Gastroesophageal sphincter (tissue), 4 donors: ENCODE measurements at regions not wholly inside any gene's neighbourhood (a gene's known extent, or its start where the extent isn't known, plus 50 kb on each side); places are given as distances from the start of the nearest gene placed in this dataset.

Experiments used
- ATAC-seq: fragments of 150-250 bp; one replicate; pipeline ENCODE4 v1.9.1; 2016; ENCODE audit warnings: mild to moderate bottlenecking, moderate library complexity
- H3K27ac ChIP-seq, 4 donors: fragments of 200-600 bp; sonication (generic) in 3 of 4; 1 replicate in 3 of 4; 2 replicates in 1 of 4; pipeline ENCODE4 v1.5.1; 2016 to 2019
- H3K27me3 ChIP-seq: fragments of 200-600 bp; sonication (generic); one replicate; pipeline ENCODE4 v1.5.1; 2019
- H3K36me3 ChIP-seq, 2 donors: fragments of 200-600 bp; sonication (generic); one replicate each; pipeline ENCODE4 v1.5.1; 2019; ENCODE audit warnings: control low read depth in 1 of 2
- H3K4me1 ChIP-seq, 3 donors: fragments of 200-600 bp; sonication (generic); 1 replicate in 2 of 3; 2 replicates in 1 of 3; pipeline ENCODE4 v1.5.1; 2016 to 2019; ENCODE audit warnings: control low read depth in 2 of 3
- H3K4me3 ChIP-seq, 2 donors: fragments of 200-600 bp; sonication (generic); one replicate each; pipeline ENCODE4 v1.5.1; 2019; ENCODE audit warnings: mild to moderate bottlenecking in 1 of 2, moderate library complexity in 1 of 2
- H3K9me3 ChIP-seq, 3 donors: fragments of 200-600 bp; sonication (generic); one replicate each; pipeline ENCODE4 v1.5.1; 2017 to 2019; ENCODE audit warnings: control low read depth in 2 of 3
- CTCF ChIP-seq, 4 experiments: fragments of 200-600 bp in 2 of 4; fragments of 450-650 bp in 2 of 4; sonication (generic) in 1 of 4; IDR thresholded peaks; one replicate each; pipeline ENCODE4 v1.5.1; 2017 to 2019; ENCODE audit warnings: antibody characterized with exemption in 4 of 4, mild to moderate bottlenecking in 2 of 4, moderate library complexity in 2 of 4
- EP300 ChIP-seq: sonication (generic); formaldehyde crosslinking; IDR thresholded peaks from one replicate; pipeline ENCODE4 v1.6.1; 2017; ENCODE audit warnings: antibody characterized with exemption, mild to moderate bottlenecking
- POLR2A ChIP-seq, 2 donors: fragments of 450-650 bp; IDR thresholded peaks; one replicate each; pipeline ENCODE4 v1.6.1; 2017; ENCODE audit warnings: antibody characterized with exemption in 2 of 2, mild to moderate bottlenecking in 2 of 2, moderate library complexity in 1 of 2
- POLR2AphosphoS5 ChIP-seq: sonication (generic); formaldehyde crosslinking; IDR thresholded peaks from one replicate; pipeline ENCODE4 v1.6.1; 2017; ENCODE audit warnings: antibody characterized with exemption
- WGBS, 2 donors: methylation state at CpG; one replicate each; pipeline ENCODE4 v1.1.5; 2018; ENCODE audit warnings: low coverage in 1 of 2; 5-methylcytosine and 5-hydroxymethylcytosine counted together

- H3K4me3 ChIP-seq = no peak overlapping the region
- H3K27me3 ChIP-seq = no peaks in the 10 kb centered on the region
- H3K36me3 ChIP-seq = no peaks in the 10 kb centered on the region
- 36 to 67% methylated on average over 1 of the region's 1 CpG for WGBS, 2 donors
- H3K4me1 ChIP-seq = no peaks in the 10 kb centered on the region
- TF ChIP-seq POLR2AphosphoS5 (no peak), EP300 (no peak), CTCF (IDR thresholded peaks at IDR 0.05) (no peak), POLR2A (IDR thresholded peaks at IDR 0.05) (no peak)
- no peak for ATAC-seq
- no peak overlapping the region for H3K27ac ChIP-seq
- H3K9me3 ChIP-seq = no peaks in the 10 kb centered on the region
These were observed 456.6 kb upstream of the RBMS3 start for GRCh38 chr3:28824316-28824715.

- Histone ChIP-seq H3K4me1 (no peaks in the 10 kb centered on the region), H3K27ac (no peak overlapping the region), H3K9me3 (peaks cover 0 to 9% (median 0%) of the 10 kb centered on the region in 3 donors), H3K27me3 (no peaks in the 10 kb centered on the region), H3K36me3 (no peaks in the 10 kb centered on the region), H3K4me3 (no peak overlapping the region)
- no peak for TF ChIP-seq POLR2A (IDR thresholded peaks at IDR 0.05)
- TF ChIP-seq POLR2AphosphoS5 = no peak
- TF ChIP-seq CTCF (IDR thresholded peaks at IDR 0.05) = no peak
- TF ChIP-seq EP300 = no peak
- ATAC-seq = no peak
These were observed 454.0 kb upstream of the RBMS3 start for GRCh38 chr3:28826840-28827239.

DNA sequence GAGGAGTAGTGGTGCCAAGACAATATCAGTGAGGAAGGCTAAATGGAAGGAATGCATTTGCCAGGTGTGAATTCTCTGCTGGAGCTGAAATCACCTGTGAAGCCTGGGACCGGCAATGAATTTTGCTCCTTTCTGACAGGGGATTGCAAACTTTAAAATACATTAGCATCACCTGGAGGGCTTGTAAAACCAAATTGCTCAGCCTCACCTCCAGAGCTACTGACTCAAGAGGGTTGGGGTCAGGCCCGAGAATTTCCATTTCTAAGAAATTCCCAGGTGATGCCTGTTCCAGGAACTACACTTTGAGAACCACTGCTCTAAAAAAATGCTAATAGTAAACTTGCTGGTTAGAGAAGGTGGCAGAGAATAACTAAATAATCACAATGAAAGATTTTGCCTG lies 445.6 kb upstream of the RBMS3 start:
- Histone ChIP-seq H3K36me3 (no peaks in the 10 kb centered on the region), H3K27me3 (peaks cover 6% of the 10 kb centered on the region), H3K27ac (no peak overlapping the region), H3K4me1 (no peaks in the 10 kb centered on the region), H3K4me3 (no peak overlapping the region), H3K9me3 (peaks cover 0 to 16% (median 0%) of the 10 kb centered on the region in 3 donors)
- WGBS, 2 donors = 33 to 69% methylated on average over 2 of the region's 2 CpGs
- ATAC-seq = no peak
- TF ChIP-seq EP300 = no peak
- no peak for TF ChIP-seq POLR2A (IDR thresholded peaks at IDR 0.05)
- no peak for TF ChIP-seq CTCF (IDR thresholded peaks at IDR 0.05)
- TF ChIP-seq POLR2AphosphoS5 = no peak

DNA sequence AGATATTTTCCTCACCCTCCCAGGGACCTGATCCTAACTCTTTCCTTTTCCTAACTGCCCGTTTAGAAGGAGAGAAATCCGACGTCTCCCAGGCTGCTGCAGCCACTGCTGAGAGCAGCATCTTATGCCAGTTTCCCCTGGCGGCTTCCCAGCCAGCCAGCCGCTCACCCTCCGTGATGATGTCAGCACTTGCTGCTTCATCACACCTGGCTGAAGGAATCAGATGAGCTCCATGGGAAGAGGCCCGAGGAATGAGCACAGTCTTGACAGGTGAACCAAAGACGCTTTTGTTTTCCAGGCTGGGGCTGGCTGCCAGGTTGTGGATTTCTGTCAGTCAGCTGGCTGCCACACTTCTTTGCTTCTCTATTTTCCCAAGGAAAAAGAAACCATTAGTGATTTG lies 445.1 kb upstream of the RBMS3 start:
- H3K27ac ChIP-seq = no peak overlapping the region
- TF ChIP-seq CTCF (IDR thresholded peaks at IDR 0.05) = no peak
- no peak for TF ChIP-seq POLR2AphosphoS5
- TF ChIP-seq EP300 = no peak
- no peak for TF ChIP-seq POLR2A (IDR thresholded peaks at IDR 0.05)
- peaks cover 6% of the 10 kb centered on the region for H3K27me3 ChIP-seq
- no peaks in the 10 kb centered on the region for H3K36me3 ChIP-seq
- no peak for ATAC-seq
- WGBS, 2 donors = 20% methylated on average over 4 to 7 of the region's 8 CpGs
- peaks cover 0 to 16% (median 0%) of the 10 kb centered on the region in 3 donors for H3K9me3 ChIP-seq
- no peaks in the 10 kb centered on the region for H3K4me1 ChIP-seq
- H3K4me3 ChIP-seq = no peak overlapping the region

DNA sequence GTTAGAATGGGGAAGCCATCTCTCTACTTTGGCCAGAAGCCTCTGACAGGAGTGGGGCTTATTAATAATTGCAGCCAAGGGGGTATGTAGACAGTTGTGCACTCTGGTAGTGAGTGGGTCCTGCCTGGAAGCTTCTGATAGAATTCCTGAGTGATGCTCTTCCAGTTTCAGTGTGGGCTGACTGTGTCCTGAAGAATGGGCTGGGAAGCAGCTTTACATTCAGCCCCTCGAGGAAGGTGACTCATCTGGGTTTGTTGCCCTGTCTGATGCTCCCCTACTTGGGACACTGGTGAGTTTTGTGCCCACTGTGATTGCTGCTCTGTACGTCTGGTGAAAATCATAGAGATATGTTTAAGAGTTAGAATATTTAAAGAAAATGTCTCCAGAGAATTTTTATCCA lies 444.7 kb upstream of the RBMS3 start:
- peaks cover 0 to 13% (median 0%) of the 10 kb centered on the region in 3 donors for H3K9me3 ChIP-seq
- no peaks in the 10 kb centered on the region for H3K4me1 ChIP-seq
- H3K27ac ChIP-seq = no peak overlapping the region
- H3K36me3 ChIP-seq = no peaks in the 10 kb centered on the region
- ATAC-seq = no peak
- TF ChIP-seq CTCF (IDR thresholded peaks at IDR 0.05) = no peak
- TF ChIP-seq EP300 = no peak
- H3K27me3 ChIP-seq = peaks cover 6% of the 10 kb centered on the region
- no peak overlapping the region for H3K4me3 ChIP-seq
- 83% methylated on average over 1 of the region's 2 CpGs; no CpG with 5 or more reads in 1 of the 2 donors for WGBS, 2 donors
